IPS-NIHi7 (cell line): ENCODE measurements at regions not wholly inside any gene's neighbourhood (a gene's known extent, or its start where the extent isn't known, plus 50 kb on each side); places are given as distances from the start of the nearest gene placed in this dataset.
A peak's percentile ranks its signal among the peaks of the same experiment; 100 is the strongest.

Experiments used
- DNase-seq: peaks from one replicate; pipeline ENCODE4 v3.0.0; 2012; ENCODE audit warnings: mixed read lengths; ENCODE audit errors: extremely low spot score

GRCh38 chr6:149182262-149182661, 135.2 kb upstream of the TAB2 start:
- DNase-seq = no peak

GRCh38 chr6:149184523-149184922, 133.0 kb upstream of the TAB2 start:
- no peak for DNase-seq

- no peak for DNase-seq
Observed at GRCh38 chr6:149185799-149186357, 131.6 kb upstream of the TAB2 start.

GRCh38 chr6:149186873-149187272, 130.6 kb upstream of the TAB2 start:
- DNase-seq = no peak

GRCh38 chr6:149190224-149190831, 127.2 kb upstream of the TAB2 start:
- peak; percentile 52 for DNase-seq

- no peak for DNase-seq
Observed at GRCh38 chr6:149194820-149195558, 122.5 kb upstream of the TAB2 start.

- DNase-seq = no peak
Observed at GRCh38 chr6:149196091-149196490, 121.4 kb upstream of the TAB2 start.

- DNase-seq = no peak
Observed at GRCh38 chr6:149197482-149197881, 120.0 kb upstream of the TAB2 start.

GRCh38 chr6:149198265-149198664, 119.2 kb upstream of the TAB2 start:
- no peak for DNase-seq

GRCh38 chr6:149200282-149200945, 117.1 kb upstream of the TAB2 start:
- DNase-seq = no peak

- DNase-seq = no peak
Observed at GRCh38 chr6:149201068-149201655, 116.3 kb upstream of the TAB2 start.

- no peak for DNase-seq
Observed at GRCh38 chr6:149202100-149202499, 115.4 kb upstream of the TAB2 start.

- DNase-seq = no peak
Observed at GRCh38 chr6:149202952-149203351, 114.6 kb upstream of the TAB2 start.

- DNase-seq = no peak
Observed at GRCh38 chr6:149203509-149203908, 114.0 kb upstream of the TAB2 start.

GRCh38 chr6:149208134-149208601, 109.3 kb upstream of the TAB2 start:
- no peak for DNase-seq

GRCh38 chr6:149209871-149210775, 107.4 kb upstream of the TAB2 start:
- no peak for DNase-seq

GRCh38 chr6:149211046-149211571, 106.4 kb upstream of the TAB2 start:
- DNase-seq = no peak

- DNase-seq = no peak
Observed at GRCh38 chr6:149212206-149212605, 105.3 kb upstream of the TAB2 start.

GRCh38 chr6:149212892-149213801, 104.4 kb upstream of the TAB2 start:
- no peak for DNase-seq

GRCh38 chr6:149213829-149214228, 103.7 kb upstream of the TAB2 start:
- no peak for DNase-seq
